Heart right ventricle (tissue), 16 donors: ENCODE measurements at regions not wholly inside any gene's neighbourhood (a gene's known extent, or its start where the extent isn't known, plus 50 kb on each side); places are given as distances from the start of the nearest gene placed in this dataset.

ENCODE experiments used
- ATAC-seq, 8 donors: fragments of 200-7000 bp; cut with Tn5 transposase; one replicate each; pipeline ENCODE4 v1.9.1; 2020; ENCODE audit warnings: mild to moderate bottlenecking in 8 of 8, moderate library complexity in 8 of 8, moderate number of reproducible peaks in 1 of 8
- DNase-seq, 2 donors: peaks; one replicate each; pipeline ENCODE4 v3.0.0-alpha.2; 2020
- H3K27ac ChIP-seq, 10 donors: fragments of 200-600 bp; sonication (generic) in 2 of 10; one replicate each; pipeline versions ENCODE4 v1.5.0 to v1.8.0; 2020 to 2022; ENCODE audit warnings: mild to moderate bottlenecking in 3 of 10
- H3K27me3 ChIP-seq, 7 donors: fragments of 200-600 bp; one replicate each; pipeline ENCODE4 v1.8.0; 2021 to 2022; ENCODE audit warnings: mild to moderate bottlenecking in 2 of 7
- H3K36me3 ChIP-seq, 9 donors: fragments of 200-600 bp; sonication (generic) in 1 of 9; one replicate each; pipeline versions ENCODE4 v1.5.0 to v1.8.0; 2020 to 2022; ENCODE audit warnings: mild to moderate bottlenecking in 2 of 9
- H3K4me1 ChIP-seq, 9 donors: fragments of 200-600 bp; sonication (generic) in 1 of 9; one replicate each; pipeline versions ENCODE4 v1.5.0 to v1.8.0; 2020 to 2022; ENCODE audit warnings: mild to moderate bottlenecking in 4 of 9
- H3K4me3 ChIP-seq, 10 donors: fragments of 200-600 bp; sonication (generic) in 2 of 10; one replicate each; pipeline versions ENCODE4 v1.5.0 to v1.8.0; 2020 to 2022; ENCODE audit warnings: mild to moderate bottlenecking in 7 of 10, moderate library complexity in 2 of 10
- H3K9me3 ChIP-seq, 11 donors: fragments of 200-600 bp in 10 of 11; sonication (generic) in 2 of 11; one replicate each; pipeline versions ENCODE4 v1.5.0 to v1.8.0; 2013 to 2022; ENCODE audit warnings: mild to moderate bottlenecking in 2 of 11, control low read depth in 1 of 11, moderate library complexity in 1 of 11
- CTCF ChIP-seq, 9 donors: fragments of 200-600 bp; sonication (generic) in 2 of 9; IDR thresholded peaks; one replicate each; pipeline versions ENCODE4 v1.5.0 to v1.8.0; 2021 to 2022; ENCODE audit warnings: antibody characterized with exemption in 9 of 9, mild to moderate bottlenecking in 5 of 9, moderate library complexity in 1 of 9
- WGBS, 2 donors: extraction: QIAGEN DNeasy Blood & Tissue Kit; methylation state at CpG; one replicate each; pipeline ENCODE4 v1.1.7; 2013; ENCODE audit warnings: inconsistent platforms in 1 of 2; 5-methylcytosine and 5-hydroxymethylcytosine counted together
- intact Hi-C, 10 donors: fragments of 100-400 bp; cut with DNase I; formaldehyde crosslinking; loops; one replicate each; pipeline versions ENCODE4 v1.11.1 to v1.14.2; 2022
- donor health status: Arrhythmogenic right ventricular cardiomyopathy.
- donor health status: ischemic (EF 13 %, LVEDD 7.1; RV severe dilation, severe dysfunction).
- donor health status: healthy with polysubstance abuse.
- donor health status: DM: no; HTN: yes; CAD: no.
- donor health status: DM: no; HTN: no; CAD: no.
- donor health status: ischemic (EF 25% LVEDD 6.9; RV normal size, moderate dysfunction).
- donor health status: ischemic (EF 25% LVEDD 5.7; RV mildly dilated, moderate dysfunction).
- donor health status: healthy.
- donor health status: DM: yes; HTN: yes; CAD: no.
- donor health status: Ischemic cardiomyopathy.
- donor health status: ischemic (EF 35%, LVEDD 5.7; RV mildly dilated, moderate dysfunction).
- donor health status: nonischemic (EF 11% LVEDD 7.7; RV severe dilation, severe dysfunction).
- donor health status: DM: yes; HTN: yes; CAD: no.
- donor health status: PGD.
- donor health status: ischemic (EF 29% LVEDD 5.4; RV normal size, mild dysfunction).
- donor health status: nonischemic (EF 23%, LVEDD 6.1; RV moderate dilation, normal function).

GRCh38 chr7:91600112-91600511 lies 280.4 kb downstream of the MTERF1 start:
- no peak for DNase-seq
- H3K27ac ChIP-seq: no peak overlapping the region
- H3K9me3 ChIP-seq: no peaks in the 10 kb centered on the region
- TF ChIP-seq CTCF (IDR thresholded peaks at IDR 0.05): no peak
- H3K27me3 ChIP-seq: no peaks in the 10 kb centered on the region
- H3K4me1 ChIP-seq: no peaks in the 10 kb centered on the region
- H3K4me3 ChIP-seq: no peak overlapping the region
- H3K36me3 ChIP-seq: no peaks in the 10 kb centered on the region
- no peak for ATAC-seq
- intact Hi-C loops: no loop called here

GRCh38 chr7:91603707-91604106 lies 276.8 kb downstream of the MTERF1 start:
- DNase-seq (no peak), ATAC-seq (no peak)
- H3K27ac ChIP-seq: no peak overlapping the region
- H3K27me3 ChIP-seq: no peaks in the 10 kb centered on the region
- no peaks in the 10 kb centered on the region for H3K4me1 ChIP-seq
- no peak for TF ChIP-seq CTCF (IDR thresholded peaks at IDR 0.05)
- no peak overlapping the region for H3K4me3 ChIP-seq
- H3K36me3 ChIP-seq: no peaks in the 10 kb centered on the region
- intact Hi-C loops: no loop called here
- H3K9me3 ChIP-seq: no peaks in the 10 kb centered on the region
- WGBS, 2 donors: 92 to 97% methylated on average over 3 of the region's 3 CpGs

- no peak for TF ChIP-seq CTCF (IDR thresholded peaks at IDR 0.05)
- Histone ChIP-seq H3K4me3 (no peak overlapping the region), H3K27ac (no peak overlapping the region), H3K4me1 (no peaks in the 10 kb centered on the region), H3K9me3 (peaks cover 0 to 11% (median 0%) of the 10 kb centered on the region in 11 donors), H3K27me3 (no peaks in the 10 kb centered on the region), H3K36me3 (no peaks in the 10 kb centered on the region)
- ATAC-seq (no peak), DNase-seq (no peak)
- intact Hi-C loops: loop anchor here in 1 of 10 donors (2.0 kb wide), 1 partner anchor 62 kb away; no protein-coding TSS in a partner anchor
- WGBS, 2 donors: 91 to 93% methylated on average over 2 of the region's 2 CpGs
Observed at GRCh38 chr7:91608606-91609005, 271.9 kb downstream of the MTERF1 start.

GRCh38 chr7:91609525-91609924 lies 271.0 kb downstream of the MTERF1 start:
- Histone ChIP-seq H3K36me3 (no peaks in the 10 kb centered on the region), H3K4me1 (no peaks in the 10 kb centered on the region), H3K4me3 (no peak overlapping the region), H3K27me3 (no peaks in the 10 kb centered on the region), H3K27ac (no peak overlapping the region), H3K9me3 (peaks cover 0 to 11% (median 0%) of the 10 kb centered on the region in 11 donors)
- intact Hi-C loops: loop anchor here in 1 of 10 donors (2.0 kb wide), 1 partner anchor 63 kb away; no protein-coding TSS in a partner anchor
- ATAC-seq (no peak), DNase-seq (no peak)
- peak in 1 of 9 donors; percentile 8 for TF ChIP-seq CTCF (IDR thresholded peaks at IDR 0.05)
